ENCODE measurements at regions not wholly inside any gene's neighbourhood (a gene's known extent, or its start where the extent isn't known, plus 50 kb on each side); places are given as distances from the start of the nearest gene placed in this dataset.

- TF ChIP-seq CTCF (IDR thresholded peaks at IDR 0.05; ENCODE audit: extremely low read depth, missing control alignments), result no peak
- DNase-seq (ENCODE audit: low spot score), result no peak
These were observed 454.1 kb downstream of the MEIS1 start for GRCh38 chr2:66888791-66889631.

- no peak for DNase-seq (ENCODE audit: low spot score)
- TF ChIP-seq CTCF (IDR thresholded peaks at IDR 0.05; ENCODE audit: extremely low read depth, missing control alignments), result no peak
These were observed 454.6 kb downstream of the MEIS1 start for GRCh38 chr2:66889632-66889882.

- DNase-seq (ENCODE audit: low spot score), result no peak
- no peak for TF ChIP-seq CTCF (IDR thresholded peaks at IDR 0.05; ENCODE audit: extremely low read depth, missing control alignments)
These were observed 455.3 kb downstream of the MEIS1 start for GRCh38 chr2:66890166-66890742.

- TF ChIP-seq CTCF (IDR thresholded peaks at IDR 0.05; ENCODE audit: extremely low read depth, missing control alignments), result no peak
- DNase-seq (ENCODE audit: low spot score), result no peak
These were observed 460.3 kb downstream of the MEIS1 start for GRCh38 chr2:66895206-66895605.

GRCh38 chr2:66896131-66896530 is 461.2 kb downstream of the MEIS1 start:
- TF ChIP-seq CTCF (IDR thresholded peaks at IDR 0.05; ENCODE audit: extremely low read depth, missing control alignments), result no peak
- no peak for DNase-seq (ENCODE audit: low spot score)

- no peak for TF ChIP-seq CTCF (IDR thresholded peaks at IDR 0.05; ENCODE audit: extremely low read depth, missing control alignments)
- no peak for DNase-seq (ENCODE audit: low spot score)
These were observed 462.3 kb downstream of the MEIS1 start for GRCh38 chr2:66897181-66897580.

GRCh38 chr2:66897691-66898150 is 462.8 kb downstream of the MEIS1 start:
- no peak for DNase-seq (ENCODE audit: low spot score)
- TF ChIP-seq CTCF (IDR thresholded peaks at IDR 0.05; ENCODE audit: extremely low read depth, missing control alignments), result no peak
